ENCODE measurements at regions not wholly inside any gene's neighbourhood (a gene's known extent, or its start where the extent isn't known, plus 50 kb on each side); places are given as distances from the start of the nearest gene placed in this dataset.
"Not testable (repeated sequence)": the region's sequence is repeated elsewhere in the genome, so short reads cannot be mapped to it uniquely, and the experiment has no call there.

GRCh38 chr12:8390001-8390777, 65.6 kb upstream of the CLEC6A start:
- peak; percentile 50 for DNase-seq (ENCODE audit: low read depth, low spot score)

- DNase-seq (ENCODE audit: low read depth, low spot score), result peak; percentile 40
Observed at GRCh38 chr12:8396225-8397071, 59.3 kb upstream of the CLEC6A start.

GRCh38 chr12:8397378-8397777, 58.4 kb upstream of the CLEC6A start:
- not testable (repeated sequence) for DNase-seq (ENCODE audit: low read depth, low spot score)

- DNase-seq (ENCODE audit: low read depth, low spot score), result not testable (repeated sequence)
Observed at GRCh38 chr12:8399496-8400034, 56.2 kb upstream of the CLEC6A start.

- DNase-seq (ENCODE audit: low read depth, low spot score), result not testable (repeated sequence)
Observed at GRCh38 chr12:8403834-8404233, 51.9 kb upstream of the CLEC6A start.

- not testable (repeated sequence) for DNase-seq (ENCODE audit: low read depth, low spot score)
Observed at GRCh38 chr12:8404341-8404740, 51.4 kb upstream of the CLEC6A start.
